ENCODE measurements at regions not wholly inside any gene's neighbourhood (a gene's known extent, or its start where the extent isn't known, plus 50 kb on each side); places are given as distances from the start of the nearest gene placed in this dataset.

- TF ChIP-seq CSDC2 (CRISPR knock-in tag; IDR thresholded peaks at IDR 0.05) = no peak
- TF ChIP-seq, protein P1, sequence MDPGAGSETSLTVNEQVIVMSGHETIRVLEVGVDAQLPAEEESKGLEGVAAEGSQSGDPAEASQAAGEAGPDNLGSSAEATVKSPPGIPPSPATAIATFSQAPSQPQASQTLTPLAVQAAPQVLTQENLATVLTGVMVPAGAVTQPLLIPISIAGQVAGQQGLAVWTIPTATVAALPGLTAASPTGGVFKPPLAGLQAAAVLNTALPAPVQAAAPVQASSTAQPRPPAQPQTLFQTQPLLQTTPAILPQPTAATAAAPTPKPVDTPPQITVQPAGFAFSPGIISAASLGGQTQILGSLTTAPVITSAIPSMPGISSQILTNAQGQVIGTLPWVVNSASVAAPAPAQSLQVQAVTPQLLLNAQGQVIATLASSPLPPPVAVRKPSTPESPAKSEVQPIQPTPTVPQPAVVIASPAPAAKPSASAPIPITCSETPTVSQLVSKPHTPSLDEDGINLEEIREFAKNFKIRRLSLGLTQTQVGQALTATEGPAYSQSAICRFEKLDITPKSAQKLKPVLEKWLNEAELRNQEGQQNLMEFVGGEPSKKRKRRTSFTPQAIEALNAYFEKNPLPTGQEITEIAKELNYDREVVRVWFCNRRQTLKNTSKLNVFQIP (CRISPR knock-in tag; IDR thresholded peaks at IDR 0.05; ENCODE audit: borderline replicate concordance, low read depth) = no peak
- TF ChIP-seq TCF4 (CRISPR knock-in tag; IDR thresholded peaks at IDR 0.05; ENCODE audit: borderline replicate concordance) = no peak
- no peak for TF ChIP-seq CREB5 (CRISPR knock-in tag; IDR thresholded peaks at IDR 0.05; ENCODE audit: low read depth)
- no peak for TF ChIP-seq PATZ1 (CRISPR knock-in tag; IDR thresholded peaks at IDR 0.05; ENCODE audit: borderline replicate concordance)
- TF ChIP-seq ARNTL (CRISPR knock-in tag; IDR thresholded peaks at IDR 0.05; ENCODE audit: borderline replicate concordance, low read depth) = no peak
- no peak for TF ChIP-seq ZC3H10 (CRISPR knock-in tag; IDR thresholded peaks at IDR 0.05)
- TF ChIP-seq TSHZ2 (CRISPR knock-in tag; IDR thresholded peaks at IDR 0.05) = no peak
- TF ChIP-seq ISL1 (CRISPR knock-in tag; IDR thresholded peaks at IDR 0.05) = no peak
- no peak for TF ChIP-seq BACH2 (CRISPR knock-in tag; IDR thresholded peaks at IDR 0.05; ENCODE audit: borderline replicate concordance)
- TF ChIP-seq ZNF70 (CRISPR knock-in tag; IDR thresholded peaks at IDR 0.05) = no peak
- TF ChIP-seq PPARA (CRISPR knock-in tag; IDR thresholded peaks at IDR 0.05; ENCODE audit: borderline replicate concordance) = no peak
Observed at GRCh38 chr2:228657807-228658402, 476.4 kb upstream of the SPHKAP start.

Data from SK-N-SH treated with all-trans-retinoic acid at 6 μM for 48 hours (cell line).